Endothelial cell of umbilical vein (primary cell): ENCODE measurements at regions not wholly inside any gene's neighbourhood (a gene's known extent, or its start where the extent isn't known, plus 50 kb on each side); places are given as distances from the start of the nearest gene placed in this dataset.

Experiments used
- BruUV-seq: library from RNA; stranded (reverse); fragments of 400-500 nt; replicated peaks from 2 replicates; lab custom pipeline; 2021; lab: Mats Ljungman, UMichigan
- CTCF ChIA-PET: fragments of 300-600, 350-600 bp; sonication (Branson Sonifier 250); formaldehyde crosslinking; loops from one replicate; lab custom pipeline; 2021; ENCODE audit warnings: antibody characterized with exemption, inconsistent platforms; lab: Charles Lee
- POLR2A ChIA-PET: fragments of 300-600, 350-600 bp; sonication (Branson Sonifier 250); formaldehyde crosslinking; loops from one replicate; lab custom pipeline; 2021; ENCODE audit warnings: antibody characterized with exemption, inconsistent platforms; lab: Charles Lee
- DNase-seq: peaks from one replicate; pipeline ENCODE4 v3.0.0-alpha.2; 2011; ENCODE audit warnings: low read depth, low spot score
- FAIRE-seq: peaks from 2 replicates; lab custom pipeline; 2011; peaks lifted over from hg19 to GRCh38; lab: Jason Lieb, UNC
- H2AFZ ChIP-seq: 2 replicates; pipeline ENCODE4 v1.6.0; 2012; ENCODE audit warnings: low read depth, low read length, control low read depth, inconsistent platforms
- H3K27ac ChIP-seq: 2 replicates; pipeline ENCODE4 v1.5.1; 2011; ENCODE audit warnings: low read depth, mild to moderate bottlenecking, control low read depth, low read length, moderate library complexity; ENCODE audit not compliant: insufficient read depth
- H3K27me3 ChIP-seq, 2 experiments: 2 replicates each; pipeline versions ENCODE4 v1.6.0 to v1.6.1; 2011; ENCODE audit warnings: low read length in 2 of 2, mixed read lengths in 1 of 2; ENCODE audit not compliant: control insufficient read depth in 2 of 2, insufficient read depth in 2 of 2
- H3K36me3 ChIP-seq, 2 experiments: 2 replicates in 1 of 2; 3 replicates in 1 of 2; pipeline ENCODE4 v1.5.1; 2011; ENCODE audit warnings: low read length in 2 of 2, mild to moderate bottlenecking in 1 of 2, moderate library complexity in 1 of 2; ENCODE audit not compliant: control insufficient read depth in 2 of 2, insufficient read depth in 2 of 2; ENCODE audit errors: extremely low read depth in 1 of 2
- H3K4me1 ChIP-seq: 3 replicates; pipeline ENCODE4 v1.5.1; 2011; ENCODE audit warnings: mild to moderate bottlenecking, low read length; ENCODE audit not compliant: control insufficient read depth, insufficient read depth; ENCODE audit errors: extremely low read depth
- H3K4me2 ChIP-seq: 2 replicates; pipeline ENCODE4 v1.6.1; 2011; ENCODE audit warnings: low read length, control low read depth, mixed read lengths; ENCODE audit not compliant: insufficient read depth
- H3K4me3 ChIP-seq, 3 experiments: fragments of 200-600 bp in 1 of 3; sonication (generic), shearing (Covaris generic) in 1 of 3; replicated peaks in 1 of 3; 2 replicates each; pipeline ENCODE4 v1.5.1; 2011 to 2016; ENCODE audit warnings: control low read depth in 3 of 3, low read length in 3 of 3, mild to moderate bottlenecking in 2 of 3, inconsistent platforms in 1 of 3, low read depth in 1 of 3, moderate library complexity in 1 of 3; ENCODE audit not compliant: insufficient read depth in 1 of 3
- H3K79me2 ChIP-seq: 2 replicates; pipeline ENCODE4 v1.6.0; 2012; ENCODE audit warnings: low read length, inconsistent platforms; ENCODE audit not compliant: control insufficient read depth, insufficient read depth
- H3K9ac ChIP-seq: replicated peaks from 2 replicates; pipeline ENCODE3; 2011; ENCODE audit warnings: low read length, control low read depth; ENCODE audit not compliant: insufficient read depth; ENCODE audit errors: extremely low read depth
- H3K9me1 ChIP-seq: replicated peaks from 3 replicates; pipeline ENCODE4 v1.6.0; 2011; ENCODE audit warnings: mild to moderate bottlenecking, low read length; ENCODE audit not compliant: control insufficient read depth, insufficient read depth; ENCODE audit errors: extremely low read depth
- H3K9me3 ChIP-seq: replicated peaks from 2 replicates; pipeline ENCODE4 v1.5.1; 2012; ENCODE audit warnings: low read length, inconsistent platforms; ENCODE audit not compliant: control insufficient read depth, insufficient read depth
- H4K20me1 ChIP-seq: replicated peaks from 2 replicates; pipeline ENCODE3; 2011; ENCODE audit warnings: mild to moderate bottlenecking, low read length; ENCODE audit not compliant: control insufficient read depth, insufficient read depth; ENCODE audit errors: extremely low read depth
- CTCF ChIP-seq, 2 donors: IDR thresholded peaks; 1 replicate in 1 of 2; 2 replicates in 1 of 2; pipeline ENCODE4 v1.5.1; 2011; ENCODE audit warnings: low read length in 2 of 2, mild to moderate bottlenecking in 2 of 2, moderate library complexity in 2 of 2, control low read depth in 1 of 2, inconsistent platforms in 1 of 2, low read depth in 1 of 2; ENCODE audit not compliant: insufficient read depth in 1 of 2; ENCODE audit errors: extremely low read depth in 1 of 2
- EZH2 ChIP-seq: IDR thresholded peaks from 2 replicates; pipeline ENCODE4 v1.6.1; 2012; ENCODE audit warnings: borderline replicate concordance, low read depth, mild to moderate bottlenecking, moderate library complexity, low read length, inconsistent platforms; ENCODE audit not compliant: severe bottlenecking
- FOS ChIP-seq: IDR thresholded peaks from 2 replicates; pipeline ENCODE4 v1.6.1; 2011; ENCODE audit warnings: mild to moderate bottlenecking, low read length, moderate library complexity, borderline replicate concordance; ENCODE audit not compliant: insufficient read depth
- MAX ChIP-seq: IDR thresholded peaks from 2 replicates; pipeline ENCODE4 v1.6.1; 2011; ENCODE audit not compliant: insufficient read depth, insufficient read length
- POLR2AphosphoS5 ChIP-seq: IDR thresholded peaks from 2 replicates; pipeline ENCODE4 v1.6.1; 2012; ENCODE audit warnings: low read depth, mild to moderate bottlenecking, control low read depth, low read length, moderate library complexity; ENCODE audit not compliant: insufficient read depth
- dilution Hi-C: fragments of 300-500 bp; cut with MboI; formaldehyde crosslinking; loops from one replicate; pipeline ENCODE4 v1.15.0; 2019; ENCODE audit warnings: low sequenced_read_pairs; ENCODE audit not compliant: extremely low pct_ligation_motif_present
- intact Hi-C: fragments of 100-400 bp; cut with micrococcal nuclease; formaldehyde crosslinking; loops from one replicate; pipeline ENCODE4 v1.10.0; 2022

- intact Hi-C loops (no loop called here), dilution Hi-C loops (no loop called here)
- Histone ChIP-seq H3K27me3 (no peaks in the 10 kb centered on the region), H3K4me1 (no peaks in the 10 kb centered on the region), H3K36me3 (no peaks in the 10 kb centered on the region), H2AFZ (no peak overlapping the region), H3K4me2 (no peak overlapping the region), H3K27ac (no peak overlapping the region), H3K9me3 (no peaks in the 10 kb centered on the region), H3K9me1 (no peaks in the 10 kb centered on the region), H3K4me3 (no peak overlapping the region), H3K79me2 (no peaks in the 10 kb centered on the region), H3K9ac (no peak overlapping the region), H4K20me1 (no peaks in the 10 kb centered on the region)
- DNase-seq (no peak), FAIRE-seq (no peak)
- POLR2A ChIA-PET: no interaction called here
- CTCF ChIA-PET: interaction anchor here (1.3 kb wide), 1 partner anchor 149 kb away, joined by 3 read pairs; no protein-coding TSS in a partner anchor
- BruUV-seq: no TSS peak
- TF ChIP-seq MAX (no peak), POLR2AphosphoS5 (no peak), FOS (no peak), CTCF (IDR thresholded peaks at IDR 0.05; ENCODE audit: extremely low read depth in 1 of 2, insufficient read depth in 1 of 2, low read depth in 1 of 2, low read length in 2 of 2) (no peak)
These were observed 178.6 kb upstream of the NRIP1 start for GRCh38 chr21:15243406-15243805.

GRCh38 chr21:15247613-15248012 lies 182.8 kb upstream of the NRIP1 start:
- H3K4me3 ChIP-seq: no peak overlapping the region
- H3K9ac ChIP-seq: no peak overlapping the region
- DNase-seq (no peak), FAIRE-seq (no peak)
- H3K79me2 ChIP-seq: no peaks in the 10 kb centered on the region
- H3K27ac ChIP-seq: no peak overlapping the region
- no peaks in the 10 kb centered on the region for H3K9me3 ChIP-seq
- POLR2A ChIA-PET: no interaction called here
- CTCF ChIA-PET: no interaction called here
- no peak for TF ChIP-seq EZH2
- intact Hi-C loops (no loop called here), dilution Hi-C loops (no loop called here)
- H3K9me1 ChIP-seq: no peaks in the 10 kb centered on the region
- H3K36me3 ChIP-seq: no peaks in the 10 kb centered on the region
- no peak overlapping the region for H2AFZ ChIP-seq
- H3K27me3 ChIP-seq: no peaks in the 10 kb centered on the region
- H4K20me1 ChIP-seq: no peaks in the 10 kb centered on the region
- peaks cover 2% of the 10 kb centered on the region for H3K4me1 ChIP-seq
- BruUV-seq: no TSS peak
- H3K4me2 ChIP-seq: no peak overlapping the region
